SK-N-SH (cell line): ENCODE measurements at regions not wholly inside any gene's neighbourhood (a gene's known extent, or its start where the extent isn't known, plus 50 kb on each side); places are given as distances from the start of the nearest gene placed in this dataset.

Source experiments
- CTCF ChIA-PET: fragments of 300-600, 350-600 bp; formaldehyde crosslinking; extraction: SDS; loops from one replicate; lab custom pipeline; 2021; lab: Yijun Ruan, JAX
- POLR2A ChIA-PET: fragments of 350-600 bp; sonication (Branson Sonifier 250); formaldehyde crosslinking; extraction: SDS; loops from one replicate; lab custom pipeline; 2020; ENCODE audit warnings: antibody characterized with exemption, inconsistent platforms; lab: Yijun Ruan, JAX
- DNase-seq: peaks from one replicate; pipeline ENCODE4 v3.0.0; 2012
- H2AFZ ChIP-seq: fragments of 200-600 bp; sonication (generic); 2 replicates; pipeline ENCODE4 v1.8.1; 2016; ENCODE audit warnings: antibody characterized with exemption, mild to moderate bottlenecking, low read depth
- H3F3A ChIP-seq: fragments of 200-600 bp; sonication (generic); replicated peaks from 2 replicates; pipeline ENCODE3; 2016; ENCODE audit warnings: antibody characterized with exemption, mild to moderate bottlenecking; ENCODE audit not compliant: insufficient read depth
- H3K27ac ChIP-seq, 2 experiments: fragments of 200-500 bp in 1 of 2; fragments of 200-600 bp in 1 of 2; sonication (Bioruptor generic) in 1 of 2; sonication (generic), shearing (Covaris generic) in 1 of 2; 2 replicates each; pipeline versions ENCODE4 v1.5.1 to v1.6.1; 2014 to 2016; ENCODE audit warnings: low read depth in 2 of 2, inconsistent platforms in 1 of 2, low read length in 1 of 2, mild to moderate bottlenecking in 1 of 2, mixed read lengths in 1 of 2
- H3K27me3 ChIP-seq: fragments of 200-600 bp; sonication (generic), shearing (Covaris generic); 2 replicates; pipeline ENCODE4 v1.6.1; 2016; ENCODE audit warnings: mixed run types; ENCODE audit not compliant: insufficient read depth
- H3K36me3 ChIP-seq, 2 experiments: fragments of 200-500 bp in 1 of 2; fragments of 200-600 bp in 1 of 2; sonication (Bioruptor generic) in 1 of 2; sonication (generic) in 1 of 2; replicated peaks in 1 of 2; 2 replicates each; pipeline versions ENCODE3 to v1.5.1; 2014 to 2016; ENCODE audit warnings: low read length in 1 of 2, mild to moderate bottlenecking in 1 of 2; ENCODE audit not compliant: insufficient read depth in 2 of 2, control insufficient read depth in 1 of 2
- H3K4me1 ChIP-seq, 2 experiments: fragments of 200-500 bp in 1 of 2; fragments of 200-600 bp in 1 of 2; sonication (Bioruptor generic) in 1 of 2; sonication (generic), shearing (Covaris generic) in 1 of 2; 2 replicates each; pipeline versions ENCODE4 v1.5.1 to v1.6.1; 2014 to 2016; ENCODE audit warnings: low read depth in 1 of 2, low read length in 1 of 2, mixed run types in 1 of 2; ENCODE audit not compliant: insufficient read depth in 2 of 2, control insufficient read depth in 1 of 2
- H3K4me2 ChIP-seq: fragments of 200-600 bp; sonication (generic), shearing (Covaris generic); 2 replicates; pipeline ENCODE4 v1.6.1; 2017; ENCODE audit warnings: mixed run types
- H3K4me3 ChIP-seq, 2 experiments: fragments of 200-500 bp in 1 of 2; fragments of 200-600 bp in 1 of 2; sonication (Bioruptor generic) in 1 of 2; sonication (generic), shearing (Covaris generic) in 1 of 2; 2 replicates each; pipeline versions ENCODE4 v1.5.1 to v1.8.1; 2014 to 2016; ENCODE audit warnings: low read depth in 2 of 2, inconsistent platforms in 1 of 2, low read length in 1 of 2, mild to moderate bottlenecking in 1 of 2, mixed read lengths in 1 of 2, moderate library complexity in 1 of 2
- H3K79me2 ChIP-seq: fragments of 200-600 bp; sonication (generic); 2 replicates; pipeline ENCODE4 v1.8.1; 2017; ENCODE audit warnings: mild to moderate bottlenecking; ENCODE audit not compliant: insufficient read depth
- H3K9ac ChIP-seq: fragments of 200-600 bp; sonication (generic); 2 replicates; pipeline ENCODE4 v1.6.1; 2017; ENCODE audit warnings: mixed run types
- H3K9me2 ChIP-seq: fragments of 200-600 bp; sonication (generic); 2 replicates; pipeline ENCODE4 v1.6.1; 2017; ENCODE audit warnings: mixed run types
- H3K9me3 ChIP-seq: fragments of 200-600 bp; sonication (generic); 2 replicates; pipeline ENCODE4 v1.6.1; 2017; ENCODE audit warnings: mixed run types, mild to moderate bottlenecking, moderate library complexity
- H4K20me1 ChIP-seq: fragments of 200-600 bp; sonication (generic); 2 replicates; pipeline ENCODE4 v1.6.1; 2017; ENCODE audit warnings: mild to moderate bottlenecking, mixed run types; ENCODE audit not compliant: insufficient read depth
- ELF1 ChIP-seq: IDR thresholded peaks from 2 replicates; pipeline ENCODE4 v1.4.0; 2012
- EZH2phosphoT487 ChIP-seq: fragments of 200-600 bp; sonication (generic); IDR thresholded peaks from 2 replicates; pipeline ENCODE4 v1.6.1; 2017; ENCODE audit warnings: low read depth, mixed run types, mild to moderate bottlenecking, antibody characterized with exemption, moderate library complexity, borderline replicate concordance
- GATA2 ChIP-seq: sonication (generic); formaldehyde crosslinking; IDR thresholded peaks from 2 replicates; pipeline ENCODE4 v1.5.0; 2020; ENCODE audit warnings: mild to moderate bottlenecking, missing genetic modification reagents
- JUND ChIP-seq: IDR thresholded peaks from 2 replicates; pipeline ENCODE4 v1.4.0; 2012
- MAX ChIP-seq: IDR thresholded peaks from 2 replicates; pipeline ENCODE4 v1.4.0; 2012; ENCODE audit warnings: low read depth
- NFIC ChIP-seq: IDR thresholded peaks from 2 replicates; pipeline ENCODE4 v1.4.0; 2012; ENCODE audit warnings: borderline replicate concordance
- NRF1 ChIP-seq: IDR thresholded peaks from 2 replicates; pipeline ENCODE4 v1.6.1; 2012; ENCODE audit warnings: low read depth, mild to moderate bottlenecking, low read length
- RAD21 ChIP-seq: IDR thresholded peaks from 2 replicates; pipeline ENCODE4 v1.6.1; 2012; ENCODE audit warnings: mild to moderate bottlenecking, low read length
- REST ChIP-seq: IDR thresholded peaks from 2 replicates; pipeline ENCODE4 v1.6.1; 2012; ENCODE audit warnings: mild to moderate bottlenecking, low read depth, low read length, moderate library complexity
- RXRA ChIP-seq: IDR thresholded peaks from 2 replicates; pipeline ENCODE4 v1.4.0; 2012; ENCODE audit warnings: low read depth, mild to moderate bottlenecking, borderline replicate concordance
- SIN3A ChIP-seq: IDR thresholded peaks from 2 replicates; pipeline ENCODE4 v1.6.1; 2012; ENCODE audit warnings: low read depth, mild to moderate bottlenecking, low read length, moderate library complexity, borderline replicate concordance
- TAF1 ChIP-seq: IDR thresholded peaks from 2 replicates; pipeline ENCODE4 v1.6.1; 2012; ENCODE audit warnings: low read depth, mild to moderate bottlenecking, low read length, moderate library complexity, borderline replicate concordance
- TEAD4 ChIP-seq: IDR thresholded peaks from 2 replicates; pipeline ENCODE4 v1.4.0; 2012; ENCODE audit warnings: mild to moderate bottlenecking, borderline replicate concordance; ENCODE audit not compliant: insufficient read depth
- ZBTB33 ChIP-seq: IDR thresholded peaks from 2 replicates; pipeline ENCODE4 v1.4.0; 2012; ENCODE audit warnings: low read depth, borderline replicate concordance

GRCh38 chr7:89943525-89944050, 210.7 kb upstream of the STEAP1 start (continued):
- no peak for TF ChIP-seq ELF1
- TF ChIP-seq GATA2 (CRISPR knock-in tag), result no peak
- no peak for TF ChIP-seq REST
- no peak for TF ChIP-seq MAX
- TF ChIP-seq RXRA, result no peak
- TF ChIP-seq TEAD4, result no peak
- no peak for TF ChIP-seq NFIC
- no peak for TF ChIP-seq EZH2phosphoT487
- TF ChIP-seq SIN3A, result no peak

GRCh38 chr7:89958525-89959068, 195.7 kb upstream of the STEAP1 start:
- H3K9me2 ChIP-seq, result no peaks in the 10 kb centered on the region; the same call in 1 of the 2 replicates
- no peak overlapping the region for H3K4me2 ChIP-seq
- no peaks in the 10 kb centered on the region for H4K20me1 ChIP-seq
- H3K36me3 ChIP-seq, result no peaks in the 10 kb centered on the region
- no peak overlapping the region for H3K27ac ChIP-seq
- POLR2A ChIA-PET, result no interaction called here
- H3K9ac ChIP-seq, result no peak overlapping the region
- TF ChIP-seq NRF1 (no peak), RAD21 (no peak), GATA2 (CRISPR knock-in tag) (no peak), ZBTB33 (no peak), TAF1 (no peak), JUND (no peak), MAX (no peak), EZH2phosphoT487 (no peak)
- TF ChIP-seq, all 33 proteins: peak for 0
- no peak overlapping the region for H2AFZ ChIP-seq
- H3K79me2 ChIP-seq, result no peaks in the 10 kb centered on the region
- H3K9me3 ChIP-seq, result no peaks in the 10 kb centered on the region
- CTCF ChIA-PET, result no interaction called here
- no peaks in the 10 kb centered on the region for H3K4me1 ChIP-seq
- H3K4me3 ChIP-seq, result no peak overlapping the region
- H3K27me3 ChIP-seq, result no peaks in the 10 kb centered on the region
- H3F3A ChIP-seq, result no peaks in the 10 kb centered on the region
- no peak for DNase-seq
